ENCODE measurements at regions not wholly inside any gene's neighbourhood (a gene's known extent, or its start where the extent isn't known, plus 50 kb on each side); places are given as distances from the start of the nearest gene placed in this dataset.

DNA sequence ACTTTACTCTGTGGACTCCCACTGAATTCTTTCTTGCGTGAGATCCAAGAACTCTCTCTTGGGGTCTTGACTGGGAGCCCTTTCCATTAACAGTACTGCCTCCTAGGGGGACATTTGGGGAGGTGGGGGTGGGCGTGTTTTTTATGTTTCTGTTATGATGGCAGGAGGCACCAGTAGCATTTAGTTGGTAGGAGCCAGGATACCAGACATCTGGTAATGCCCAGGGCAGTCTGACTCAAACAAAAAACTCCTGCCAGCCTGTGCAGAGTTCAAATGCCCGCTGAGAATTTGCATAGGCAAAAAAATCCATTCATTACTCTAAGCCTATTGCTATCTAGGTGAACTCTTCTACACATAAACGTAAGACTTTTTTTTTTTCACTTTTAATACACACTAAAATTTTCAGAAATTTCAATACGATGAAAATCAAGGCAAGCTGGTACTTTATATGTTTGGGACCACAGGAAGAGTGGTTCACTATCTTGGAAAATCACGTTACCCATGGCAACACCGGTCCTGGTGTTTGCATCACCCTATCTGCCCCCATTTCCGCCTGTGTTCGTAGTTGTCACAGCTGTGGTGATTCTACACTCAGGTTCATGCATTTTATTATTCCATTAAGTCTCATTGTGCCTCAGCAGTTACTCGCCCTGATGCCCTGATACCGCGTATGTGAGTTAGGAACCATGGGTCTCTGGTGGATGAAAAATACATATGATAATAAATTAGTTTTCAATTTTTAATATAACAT is 121.1 kb upstream of the XYLT1 start:
- no peak for TF ChIP-seq CTCF (conservative IDR thresholded peaks at IDR 0.05; ENCODE audit: low read length)
- no peak for TF ChIP-seq EZH2phosphoT487 (IDR thresholded peaks at IDR 0.05; ENCODE audit: borderline replicate concordance, low read depth, low read length)
